Activated T-cell treated with anti-CD3 and anti-CD28 coated beads, Interleukin-2, amount 50 U/mL, for 4 hours (primary cell): ENCODE measurements at regions not wholly inside any gene's neighbourhood (a gene's known extent, or its start where the extent isn't known, plus 50 kb on each side); places are given as distances from the start of the nearest gene placed in this dataset.

Source experiments
- ATAC-seq, 2 donors: fragments of 200-7000 bp; cut with Tn5 transposase; one replicate each; pipeline ENCODE4 v1.10.0; 2021
- DNase-seq: peaks from one replicate; pipeline ENCODE4 v3.0.0-alpha.2; 2020
- H3K27me3 Mint-ChIP-seq: one replicate; pipeline ENCODE4 v1.8.0; 2021; ENCODE audit warnings: low read depth, mixed read lengths
- H3K36me3 Mint-ChIP-seq: one replicate; pipeline ENCODE4 v1.8.0; 2022; ENCODE audit warnings: mixed read lengths; ENCODE audit not compliant: insufficient read depth
- H3K4me1 Mint-ChIP-seq: one replicate; pipeline ENCODE4 v1.8.0; 2021; ENCODE audit warnings: low read depth, mixed read lengths
- H3K4me3 Mint-ChIP-seq: one replicate; pipeline ENCODE4 v1.8.0; 2021; ENCODE audit warnings: mild to moderate bottlenecking, moderate library complexity, mixed read lengths
- H3K9me3 Mint-ChIP-seq: one replicate; pipeline ENCODE4 v1.8.0; 2021; ENCODE audit warnings: mixed read lengths

DNA sequence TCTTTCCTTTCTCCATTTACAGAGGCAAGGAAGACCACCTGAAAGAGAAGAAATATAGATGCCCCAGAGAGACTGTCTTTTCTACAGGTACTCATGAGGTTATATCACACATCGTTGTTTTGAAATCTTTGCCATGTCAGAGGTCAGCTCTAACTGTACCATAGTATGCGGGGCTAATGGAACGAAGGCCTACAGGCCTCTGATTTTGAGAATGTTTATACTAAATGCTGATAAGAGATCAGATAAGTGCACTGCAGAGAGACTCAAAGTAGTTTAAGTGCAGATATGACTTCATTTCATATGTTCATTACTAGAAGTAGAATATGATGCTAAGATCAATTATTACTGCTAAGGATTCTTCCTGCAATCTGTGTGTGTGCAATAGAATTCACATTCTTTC is 1005.0 kb downstream of the GALC start:
- DNase-seq (no peak), ATAC-seq (no peak)
- Mint-ChIP-seq H3K27me3 (no peaks in the 10 kb centered on the region), H3K36me3 (no peaks in the 10 kb centered on the region), H3K4me1 (no peaks in the 10 kb centered on the region), H3K9me3 (no peaks in the 10 kb centered on the region), H3K4me3 (no peak overlapping the region)

DNA sequence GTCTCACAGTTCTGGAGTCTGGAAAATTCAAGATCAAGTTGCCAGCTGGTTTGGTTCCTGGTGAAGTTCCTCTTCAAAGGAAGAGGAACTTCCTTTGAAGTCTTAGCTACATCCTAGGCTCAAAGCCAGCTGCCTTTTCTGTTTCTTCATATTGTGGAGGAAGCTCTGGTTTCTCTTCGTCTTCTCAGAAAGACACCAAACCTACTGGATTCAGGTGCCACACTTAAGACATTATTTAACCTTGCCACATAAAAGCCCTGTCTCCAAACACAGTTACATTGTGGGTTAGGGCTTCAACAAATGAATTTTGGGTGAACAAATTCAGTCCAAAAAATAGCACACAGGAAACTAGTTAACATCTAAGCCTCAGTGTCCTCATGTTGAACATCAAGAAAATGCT is 1019.8 kb downstream of the GALC start:
- Mint-ChIP-seq H3K9me3 (peaks cover 25% of the 10 kb centered on the region), H3K4me3 (no peak overlapping the region), H3K36me3 (no peaks in the 10 kb centered on the region), H3K4me1 (no peaks in the 10 kb centered on the region), H3K27me3 (no peaks in the 10 kb centered on the region)
- DNase-seq, result no peak
- no peak for ATAC-seq

DNA sequence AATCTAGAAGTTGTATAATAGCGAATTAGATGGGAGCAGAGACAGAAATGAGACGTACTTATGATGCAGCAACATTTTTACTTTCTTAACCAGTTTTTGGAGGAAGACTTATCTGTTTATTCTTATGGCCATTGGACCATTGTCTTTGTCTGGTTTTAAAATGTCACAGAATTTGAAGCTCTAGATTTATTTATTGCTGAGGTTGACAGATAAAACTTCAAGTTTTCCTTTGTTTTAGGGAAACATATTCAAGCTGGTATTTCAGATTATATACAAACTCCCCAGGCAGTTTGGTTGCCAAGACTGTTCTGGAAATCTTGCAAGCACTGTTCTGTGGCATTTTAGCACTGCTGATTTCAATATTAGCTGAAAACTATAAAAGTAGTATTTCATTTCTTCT is 1021.7 kb downstream of the GALC start:
- ATAC-seq, result no peak
- DNase-seq, result no peak
- H3K36me3 Mint-ChIP-seq, result no peaks in the 10 kb centered on the region
- no peaks in the 10 kb centered on the region for H3K27me3 Mint-ChIP-seq
- H3K4me1 Mint-ChIP-seq, result no peaks in the 10 kb centered on the region
- no peak overlapping the region for H3K4me3 Mint-ChIP-seq
- H3K9me3 Mint-ChIP-seq, result peaks cover 23% of the 10 kb centered on the region

DNA sequence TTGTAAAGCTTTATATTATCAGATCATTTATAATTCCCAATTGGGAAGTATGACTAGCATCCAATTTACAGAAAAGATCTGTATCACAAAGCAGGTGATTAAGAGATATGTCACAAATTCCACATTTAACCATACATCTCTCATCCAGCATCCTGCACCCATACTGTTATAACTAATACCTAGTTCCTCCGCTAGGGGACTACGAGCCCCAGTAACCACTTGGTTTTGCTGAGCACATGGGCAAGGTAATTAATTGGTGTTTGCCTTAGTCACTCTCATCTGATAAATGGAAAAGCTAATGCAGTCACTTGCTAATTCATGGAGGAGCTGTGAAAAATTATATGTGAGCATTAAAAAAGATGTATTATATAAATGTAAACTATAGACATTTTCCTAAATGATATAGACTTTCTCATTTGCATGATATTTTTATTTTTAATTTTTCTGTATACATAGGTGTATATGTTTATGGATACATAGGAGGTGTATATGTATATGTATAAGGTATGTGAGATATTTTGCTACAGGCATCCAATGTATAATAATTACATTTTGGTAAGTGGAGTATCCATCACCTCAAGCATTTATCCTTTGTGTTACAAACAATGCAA is 1031.8 kb downstream of the GALC start:
- no peak for DNase-seq

DNA sequence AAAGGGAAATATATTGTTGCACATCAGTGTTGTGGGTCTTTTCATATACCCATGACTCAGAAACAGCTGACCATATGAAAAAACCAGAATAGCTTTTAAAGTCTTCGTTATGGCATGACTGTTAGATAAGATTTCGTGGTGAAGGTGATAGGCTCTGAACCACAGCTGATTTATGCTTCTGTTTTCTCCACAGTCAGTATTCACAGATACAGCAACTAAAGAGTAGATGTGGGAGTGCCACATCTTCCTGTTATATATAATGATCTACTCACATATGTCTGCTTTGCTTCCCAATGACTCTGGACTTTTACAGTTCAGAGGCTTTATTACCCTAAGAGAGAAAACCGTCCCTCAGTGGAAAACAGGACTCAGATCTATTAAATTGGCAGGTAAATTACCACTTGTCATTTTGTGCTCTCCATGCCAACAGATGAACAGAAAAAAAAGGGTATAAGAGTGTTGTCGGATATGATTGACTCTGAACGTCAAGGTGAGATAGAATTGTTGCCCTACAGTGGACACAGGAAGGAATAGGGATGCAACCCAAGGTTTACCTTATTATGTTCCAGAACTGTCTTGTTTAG is 1037.1 kb downstream of the GALC start:
- DNase-seq (no peak), ATAC-seq (no peak)
- H3K9me3 Mint-ChIP-seq, result peaks cover 15% of the 10 kb centered on the region
- H3K4me1 Mint-ChIP-seq, result no peaks in the 10 kb centered on the region
- H3K36me3 Mint-ChIP-seq, result no peaks in the 10 kb centered on the region
- H3K4me3 Mint-ChIP-seq, result no peak overlapping the region
- no peaks in the 10 kb centered on the region for H3K27me3 Mint-ChIP-seq

More for the DNA sequence above, 1031.8 kb downstream of the GALC start:
- H3K27me3 Mint-ChIP-seq, result no peaks in the 10 kb centered on the region
- ATAC-seq, result no peak
- no peak overlapping the region for H3K4me3 Mint-ChIP-seq
- H3K4me1 Mint-ChIP-seq, result no peaks in the 10 kb centered on the region
- no peaks in the 10 kb centered on the region for H3K36me3 Mint-ChIP-seq
- H3K9me3 Mint-ChIP-seq, result peaks cover 18% of the 10 kb centered on the region

DNA sequence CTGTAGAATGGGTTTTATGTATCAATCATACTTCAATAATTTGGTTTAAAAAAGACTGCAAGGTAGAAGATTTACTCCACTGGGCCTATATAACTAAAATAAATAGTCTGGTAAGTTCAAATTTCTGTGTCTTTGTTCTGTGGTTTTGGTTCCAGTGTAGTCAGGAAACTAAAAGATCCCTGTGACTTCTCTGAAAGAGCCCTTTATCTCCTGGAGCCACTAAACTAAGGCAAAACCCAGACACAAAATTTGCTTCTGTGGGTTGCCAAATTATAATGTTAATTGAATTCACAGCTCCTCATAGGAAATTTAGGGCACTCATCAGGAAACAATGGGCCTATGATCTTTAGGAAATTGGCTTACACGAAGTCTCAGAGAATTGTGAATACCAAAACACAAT is 1038.4 kb downstream of the GALC start:
- Mint-ChIP-seq H3K36me3 (no peaks in the 10 kb centered on the region), H3K4me1 (no peaks in the 10 kb centered on the region), H3K4me3 (no peak overlapping the region), H3K9me3 (peaks cover 18% of the 10 kb centered on the region), H3K27me3 (no peaks in the 10 kb centered on the region)
- no peak for DNase-seq
- no peak for ATAC-seq

DNA sequence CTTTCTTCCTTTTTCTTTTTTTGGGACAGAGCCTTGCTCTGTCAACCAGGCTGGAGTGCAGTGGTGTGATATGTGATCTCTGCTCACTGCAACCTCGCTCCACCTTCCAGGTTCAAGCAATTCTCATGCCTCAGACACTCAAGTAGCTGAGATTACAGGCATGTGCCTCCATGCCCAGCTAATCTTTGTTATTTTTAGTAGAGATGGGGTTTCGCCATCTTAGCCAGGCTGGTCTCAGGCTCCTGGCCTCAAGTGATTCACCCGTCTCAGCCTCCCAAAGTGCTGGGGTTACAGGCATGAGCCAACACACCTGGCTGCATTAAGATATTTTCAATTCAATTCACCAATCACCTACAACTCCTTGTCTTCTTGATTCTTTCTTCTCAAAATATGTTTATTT is 1046.5 kb downstream of the GALC start:
- Mint-ChIP-seq H3K4me3 (no peak overlapping the region), H3K36me3 (no peaks in the 10 kb centered on the region), H3K4me1 (no peaks in the 10 kb centered on the region), H3K27me3 (no peaks in the 10 kb centered on the region), H3K9me3 (peaks cover 10% of the 10 kb centered on the region)
- ATAC-seq, result no peak
- no peak for DNase-seq

DNA sequence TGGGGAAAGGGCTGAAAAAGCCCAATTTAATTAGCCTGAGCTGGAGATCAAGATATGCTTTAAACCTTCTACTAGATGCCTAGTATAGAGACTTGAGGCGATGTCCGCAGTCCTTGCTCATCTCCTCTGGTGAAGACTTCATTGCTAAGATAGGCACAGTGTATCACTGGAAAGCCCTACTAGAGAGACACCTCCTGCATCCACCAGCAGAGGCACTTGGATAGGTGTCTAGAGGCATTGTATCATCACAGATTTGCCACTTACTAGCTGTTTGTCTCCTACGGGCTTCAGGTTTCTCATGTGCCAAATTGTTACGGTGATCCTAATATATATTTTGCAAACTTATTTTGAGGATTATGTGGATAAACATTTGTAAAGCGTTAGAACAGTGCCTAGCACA is 1048.5 kb downstream of the GALC start:
- no peaks in the 10 kb centered on the region for H3K4me1 Mint-ChIP-seq
- peaks cover 8% of the 10 kb centered on the region for H3K9me3 Mint-ChIP-seq
- no peaks in the 10 kb centered on the region for H3K27me3 Mint-ChIP-seq
- DNase-seq (no peak), ATAC-seq (no peak)
- H3K36me3 Mint-ChIP-seq, result no peaks in the 10 kb centered on the region
- H3K4me3 Mint-ChIP-seq, result no peak overlapping the region

DNA sequence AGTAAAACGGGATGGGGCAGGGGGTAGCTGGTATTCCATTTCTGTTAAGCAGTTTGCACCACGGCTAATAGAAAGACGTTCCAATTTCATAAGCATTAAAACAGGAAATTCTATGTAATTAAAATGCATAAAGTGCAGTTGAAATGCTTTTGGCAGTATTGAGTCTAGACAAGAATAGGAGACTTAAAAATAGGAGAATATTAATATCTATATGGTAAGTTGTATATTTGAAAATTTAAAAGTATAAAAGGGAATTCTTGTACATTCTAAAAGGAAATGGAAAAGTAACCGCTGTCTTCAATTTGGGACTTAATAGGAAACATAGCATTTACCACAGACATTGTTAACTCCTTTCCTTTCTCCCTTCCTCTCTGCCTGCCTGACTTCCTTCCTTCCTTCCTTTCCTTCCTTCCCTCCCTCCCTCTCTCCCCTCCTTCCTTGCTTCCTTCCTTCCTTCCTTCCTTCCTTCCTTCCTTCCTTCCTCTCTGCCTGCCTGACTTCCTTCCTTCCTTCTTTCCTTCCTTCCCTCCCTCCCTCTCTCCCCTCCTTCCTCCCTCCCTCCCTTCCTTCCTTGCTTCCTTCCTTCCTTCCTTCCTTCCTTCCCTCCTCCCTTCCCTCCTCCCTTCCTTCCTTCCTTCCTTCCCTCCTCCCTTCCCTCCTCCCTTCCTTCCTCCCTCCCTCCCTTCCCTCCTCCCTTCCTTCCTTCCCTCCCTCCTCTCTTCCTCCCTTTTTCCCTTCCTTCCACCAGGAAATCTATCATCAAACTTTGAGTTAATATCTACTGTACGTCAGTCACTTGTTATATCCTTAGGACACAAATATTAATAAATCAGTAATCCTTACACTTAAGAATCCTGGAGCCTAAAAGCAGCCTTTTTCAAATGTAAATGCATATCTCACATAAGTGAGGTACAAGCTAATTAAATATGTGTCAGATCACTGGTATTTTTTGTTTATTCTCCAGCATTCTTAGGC is 1049.3 kb downstream of the GALC start:
- Mint-ChIP-seq H3K4me1 (no peaks in the 10 kb centered on the region), H3K9me3 (peaks cover 8% of the 10 kb centered on the region), H3K36me3 (no peaks in the 10 kb centered on the region), H3K4me3 (no peak overlapping the region), H3K27me3 (no peaks in the 10 kb centered on the region)
- no peak for DNase-seq
- ATAC-seq, result no peak

DNA sequence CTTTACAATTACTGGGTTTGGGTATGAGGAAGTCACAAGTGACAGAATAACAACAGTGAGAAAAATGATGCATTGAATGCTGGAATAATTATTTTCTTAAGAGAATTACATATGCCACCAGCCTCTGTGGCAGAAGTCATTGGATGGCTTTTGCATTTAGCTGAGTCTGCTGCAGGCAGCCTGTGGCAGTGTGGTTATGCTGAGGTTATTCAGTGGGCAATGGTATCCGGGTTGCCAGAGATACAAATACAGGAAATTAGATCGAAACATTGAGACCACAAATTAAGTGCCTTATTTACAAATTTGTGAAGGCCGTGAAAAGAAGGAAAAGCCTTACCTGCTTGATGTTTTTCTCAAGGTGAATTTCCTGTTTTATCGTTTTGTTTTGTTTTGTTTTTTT is 1050.0 kb downstream of the GALC start:
- Mint-ChIP-seq H3K36me3 (no peaks in the 10 kb centered on the region), H3K9me3 (peaks cover 8% of the 10 kb centered on the region), H3K4me1 (no peaks in the 10 kb centered on the region), H3K27me3 (no peaks in the 10 kb centered on the region), H3K4me3 (no peak overlapping the region)
- DNase-seq (no peak), ATAC-seq (no peak)

DNA sequence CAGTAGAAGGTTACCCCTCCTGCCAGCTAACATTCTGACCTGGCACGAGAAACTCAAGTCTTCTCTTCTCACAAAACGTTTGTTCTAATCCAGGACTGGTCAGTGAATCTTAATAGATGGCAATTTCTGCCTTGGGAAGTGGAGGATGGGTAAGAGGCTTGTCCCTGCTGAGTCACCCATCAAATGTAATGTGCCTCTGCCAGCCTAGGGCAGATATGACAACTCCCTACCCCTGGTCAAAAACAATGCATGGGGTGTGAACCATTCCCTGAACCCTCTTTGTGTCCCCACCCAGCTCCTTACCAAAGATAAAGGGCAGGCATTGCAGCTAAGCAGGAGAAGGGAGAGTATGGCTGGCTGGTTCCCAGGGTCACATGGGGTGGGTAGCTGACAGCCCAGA is 1052.9 kb downstream of the GALC start:
- DNase-seq (no peak), ATAC-seq (no peak)
- no peaks in the 10 kb centered on the region for H3K36me3 Mint-ChIP-seq
- H3K4me1 Mint-ChIP-seq, result no peaks in the 10 kb centered on the region
- H3K27me3 Mint-ChIP-seq, result no peaks in the 10 kb centered on the region
- H3K9me3 Mint-ChIP-seq, result peaks cover 8% of the 10 kb centered on the region
- no peak overlapping the region for H3K4me3 Mint-ChIP-seq

DNA sequence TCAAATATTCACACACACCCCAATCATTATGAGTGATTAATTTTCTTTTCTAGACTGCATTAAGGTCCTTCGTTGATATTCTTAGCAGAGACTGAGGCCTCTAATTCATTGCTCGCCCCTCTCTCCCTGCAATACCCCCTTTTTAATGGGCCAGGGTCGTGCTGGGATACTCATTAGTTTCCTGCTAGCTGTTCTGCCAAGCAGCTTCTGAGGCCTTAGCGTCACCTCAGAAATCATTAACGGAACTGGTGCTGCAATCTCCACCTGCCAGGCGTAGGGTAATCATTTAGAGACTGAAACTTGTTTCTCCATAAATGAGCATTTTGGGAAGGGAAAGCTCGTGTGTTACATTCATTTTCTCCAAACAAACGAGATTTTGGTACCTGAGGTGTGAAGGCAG is 1054.7 kb downstream of the GALC start:
- no peak overlapping the region for H3K4me3 Mint-ChIP-seq
- DNase-seq (no peak), ATAC-seq (no peak)
- H3K36me3 Mint-ChIP-seq, result no peaks in the 10 kb centered on the region
- H3K27me3 Mint-ChIP-seq, result no peaks in the 10 kb centered on the region
- H3K4me1 Mint-ChIP-seq, result no peaks in the 10 kb centered on the region
- peaks cover 8% of the 10 kb centered on the region for H3K9me3 Mint-ChIP-seq

DNA sequence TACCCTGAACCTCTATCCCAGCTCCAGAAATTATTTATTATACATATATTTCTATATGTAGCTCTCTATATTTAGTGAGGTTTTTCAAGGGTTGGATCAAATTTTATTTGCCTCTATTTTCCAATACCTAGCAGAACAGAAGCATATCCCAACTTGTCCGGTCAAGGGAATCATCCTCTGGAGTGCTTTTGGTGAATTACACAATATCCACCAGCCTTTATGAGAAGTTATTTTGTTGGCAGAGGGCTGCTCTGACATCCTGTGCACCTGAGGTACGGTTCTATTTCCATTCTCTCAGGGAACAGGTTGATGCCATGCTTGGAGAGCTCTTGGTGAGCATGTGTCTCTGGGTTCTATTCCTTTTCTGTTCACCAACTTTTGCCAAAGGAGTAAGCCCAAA is 1056.4 kb downstream of the GALC start:
- Mint-ChIP-seq H3K4me1 (no peaks in the 10 kb centered on the region), H3K4me3 (no peak overlapping the region), H3K9me3 (peaks cover 1% of the 10 kb centered on the region), H3K27me3 (no peaks in the 10 kb centered on the region), H3K36me3 (no peaks in the 10 kb centered on the region)
- ATAC-seq, result no peak
- DNase-seq, result no peak

DNA sequence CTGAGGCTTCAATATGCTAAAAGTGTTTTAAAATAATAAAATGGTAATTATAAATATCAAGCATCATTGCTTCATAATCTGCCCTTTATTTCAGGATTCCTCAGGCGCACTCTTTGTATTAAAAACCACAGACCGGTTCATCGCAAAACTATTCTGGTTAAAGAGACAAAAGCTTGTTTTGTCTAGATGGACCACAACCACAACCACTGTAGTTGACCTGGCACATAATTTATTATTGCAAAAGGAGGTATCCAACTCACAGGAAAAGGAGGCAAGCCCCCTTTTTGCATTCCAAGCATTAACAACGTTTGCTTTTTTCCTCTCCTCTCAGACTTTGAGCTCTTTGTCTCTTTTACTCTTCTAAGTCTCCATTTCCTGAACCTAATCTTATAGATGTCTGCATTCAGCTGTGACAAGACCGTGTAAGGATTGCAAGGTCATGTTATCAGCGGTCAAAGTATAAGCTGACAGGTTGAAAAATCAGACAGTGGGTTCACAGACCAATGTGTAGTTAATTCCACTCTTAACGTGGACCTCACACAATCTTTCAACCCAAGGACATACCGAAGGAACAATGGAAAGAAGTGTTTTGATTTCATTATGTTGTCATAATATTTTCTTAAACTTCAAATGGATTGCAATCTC is 1057.6 kb downstream of the GALC start:
- Mint-ChIP-seq H3K4me1 (no peaks in the 10 kb centered on the region), H3K27me3 (no peaks in the 10 kb centered on the region), H3K36me3 (no peaks in the 10 kb centered on the region), H3K4me3 (no peak overlapping the region), H3K9me3 (no peaks in the 10 kb centered on the region)
- ATAC-seq (no peak), DNase-seq (no peak)
